ENCODE measurements at regions not wholly inside any gene's neighbourhood (a gene's known extent, or its start where the extent isn't known, plus 50 kb on each side); places are given as distances from the start of the nearest gene placed in this dataset.
"Not testable (repeated sequence)": the region's sequence is repeated elsewhere in the genome, so short reads cannot be mapped to it uniquely, and the experiment has no call there.

- Mint-ChIP-seq H3K4me1 (no peaks in the 10 kb centered on the region), H3K27ac (no peak overlapping the region)
These were observed 1029.3 kb downstream of the PCDH17 start for GRCh38 chr13:58660826-58661225.

GRCh38 chr13:58666331-58666730 is 1034.8 kb downstream of the PCDH17 start:
- peaks cover 0 to 1% of the 10 kb centered on the region in 2 donors for H3K9me3 Mint-ChIP-seq
- DNase-seq (no peak), ATAC-seq (no peak)
- no peak overlapping the region for H3K4me3 Mint-ChIP-seq
- H3K27ac Mint-ChIP-seq: no peak overlapping the region
- no peaks in the 10 kb centered on the region for H3K4me1 Mint-ChIP-seq
- H3K27me3 Mint-ChIP-seq: no peaks in the 10 kb centered on the region

More at GRCh38 chr13:58660826-58661225, 1029.3 kb downstream of the PCDH17 start:
- no peak for ATAC-seq
- DNase-seq: no peak
- no peaks in the 10 kb centered on the region for H3K27me3 Mint-ChIP-seq
- H3K9me3 Mint-ChIP-seq: peaks cover 4 to 14% of the 10 kb centered on the region in 2 donors
- H3K4me3 Mint-ChIP-seq: no peak overlapping the region

DNA sequence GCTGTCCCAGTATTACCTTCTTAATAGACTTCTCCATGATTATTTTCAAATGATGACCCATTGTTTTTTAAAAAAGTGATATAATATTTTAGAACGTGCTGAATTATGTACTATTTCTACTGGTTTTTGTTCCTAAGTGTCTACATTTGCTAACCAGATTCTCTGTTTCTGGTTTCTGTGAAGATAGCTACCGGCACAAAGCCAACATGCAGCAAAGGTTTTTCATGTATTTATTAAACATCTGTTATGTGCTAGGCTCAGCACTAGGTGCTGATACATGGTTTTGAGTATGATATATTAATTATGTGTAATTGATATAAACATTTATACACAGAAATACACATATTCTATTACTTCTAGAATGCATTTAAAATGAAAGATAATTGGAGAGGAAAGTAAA is 1035.6 kb downstream of the PCDH17 start:
- Mint-ChIP-seq H3K4me1 (no peaks in the 10 kb centered on the region), H3K27me3 (no peaks in the 10 kb centered on the region), H3K27ac (no peak overlapping the region), H3K9me3 (no peaks in the 10 kb centered on the region), H3K4me3 (no peak overlapping the region)
- DNase-seq (no peak), ATAC-seq (no peak)

GRCh38 chr13:58680115-58680514 is 1048.6 kb downstream of the PCDH17 start:
- ATAC-seq: no peak
- no peak overlapping the region for H3K4me3 Mint-ChIP-seq
- H3K27ac Mint-ChIP-seq: no peak overlapping the region
- DNase-seq: no peak
- H3K27me3 Mint-ChIP-seq: no peaks in the 10 kb centered on the region
- peaks cover 6 to 9% of the 10 kb centered on the region in 2 donors for H3K9me3 Mint-ChIP-seq
- no peaks in the 10 kb centered on the region for H3K4me1 Mint-ChIP-seq

DNA sequence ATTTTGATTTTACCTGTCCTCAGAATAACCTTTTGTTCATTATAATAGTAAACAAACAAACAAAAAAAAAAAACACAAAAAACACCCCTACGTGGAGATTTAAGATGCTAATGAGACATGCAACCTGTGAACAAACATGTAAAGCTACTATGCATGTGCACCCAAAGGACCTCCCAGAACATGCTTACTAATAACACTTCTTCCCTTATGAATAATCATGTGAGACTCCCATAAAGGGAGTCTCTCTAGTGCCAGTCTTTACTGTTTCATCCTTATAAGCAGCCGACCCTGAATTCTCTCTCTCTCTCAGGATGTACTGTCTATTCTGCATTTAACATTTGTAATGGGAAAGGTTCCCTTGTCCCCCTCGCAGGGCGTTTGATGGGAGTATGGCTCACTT is 1051.1 kb downstream of the PCDH17 start:
- ATAC-seq (no peak), DNase-seq (no peak)
- H3K4me3 Mint-ChIP-seq: no peak overlapping the region
- H3K4me1 Mint-ChIP-seq: no peaks in the 10 kb centered on the region
- H3K9me3 Mint-ChIP-seq: peaks cover 8 to 9% of the 10 kb centered on the region in 2 donors
- no peak overlapping the region for H3K27ac Mint-ChIP-seq
- H3K27me3 Mint-ChIP-seq: no peaks in the 10 kb centered on the region

DNA sequence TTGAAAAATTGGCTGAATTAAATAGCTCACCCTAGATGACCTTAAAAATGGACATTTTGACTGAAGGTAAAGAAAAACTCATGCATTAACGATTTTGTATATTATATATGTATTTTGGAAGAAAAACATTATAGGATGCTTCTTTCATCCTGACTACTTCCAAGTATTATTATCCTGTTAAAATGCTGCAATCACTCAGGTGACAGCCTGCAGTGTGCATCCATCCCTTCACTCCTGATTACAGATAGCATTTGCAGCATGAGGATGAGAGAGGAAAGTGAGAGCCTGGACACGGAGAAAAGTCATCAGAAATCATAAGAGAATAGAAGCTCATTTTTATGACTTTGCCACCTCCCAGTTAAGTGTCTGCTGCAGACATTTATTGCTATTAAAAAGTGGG is 1055.6 kb downstream of the PCDH17 start:
- ATAC-seq: no peak

DNA sequence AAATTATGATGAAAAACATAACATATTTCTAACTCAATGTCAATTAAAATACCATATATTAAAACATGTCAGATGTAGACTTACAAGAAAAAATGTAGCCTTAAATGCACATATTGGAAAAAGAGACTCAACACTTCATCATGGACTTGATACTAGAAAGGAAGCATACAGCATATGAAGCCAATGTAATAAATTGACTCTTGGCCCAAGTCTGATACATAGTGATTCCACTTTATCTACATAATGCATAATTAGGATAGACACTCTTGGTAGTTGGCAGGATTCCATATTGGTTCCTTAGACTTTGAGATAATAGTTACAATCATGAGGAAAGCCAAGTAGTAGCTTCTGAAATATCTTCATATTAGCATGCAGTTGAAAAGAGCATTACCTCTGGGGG is 1067.0 kb downstream of the PCDH17 start:
- DNase-seq: no peak
- peaks cover 9 to 10% of the 10 kb centered on the region in 2 donors for H3K9me3 Mint-ChIP-seq
- no peak overlapping the region for H3K27ac Mint-ChIP-seq
- no peaks in the 10 kb centered on the region for H3K27me3 Mint-ChIP-seq
- H3K4me1 Mint-ChIP-seq: no peaks in the 10 kb centered on the region
- no peak overlapping the region for H3K4me3 Mint-ChIP-seq
- ATAC-seq: no peak

More for the DNA sequence above, 1055.6 kb downstream of the PCDH17 start:
- Mint-ChIP-seq H3K4me1 (no peaks in the 10 kb centered on the region), H3K4me3 (no peak overlapping the region), H3K9me3 (peaks cover 6 to 9% of the 10 kb centered on the region in 2 donors), H3K27ac (no peak overlapping the region), H3K27me3 (no peaks in the 10 kb centered on the region)
- no peak for DNase-seq

DNA sequence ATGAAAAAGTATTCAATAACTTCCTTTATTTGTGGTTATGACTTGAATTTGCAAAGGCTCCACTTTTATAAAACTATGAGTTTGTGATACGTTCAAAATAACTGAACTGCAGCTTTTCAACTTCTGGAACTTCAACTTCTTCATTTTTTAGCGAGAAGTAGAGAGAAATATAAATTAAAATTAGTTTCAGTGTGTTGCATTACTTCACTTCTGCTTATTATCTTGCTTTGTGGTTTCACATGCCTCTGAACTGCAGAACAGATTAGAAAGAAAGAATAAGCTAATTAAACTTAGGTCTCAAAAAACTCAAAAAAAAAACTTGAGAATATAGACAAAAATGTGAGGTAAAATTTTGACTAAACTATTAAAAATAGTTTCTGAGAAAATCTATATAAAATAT is 1073.4 kb downstream of the PCDH17 start:
- ATAC-seq: no peak
- Mint-ChIP-seq H3K27me3 (no peaks in the 10 kb centered on the region), H3K27ac (no peak overlapping the region), H3K4me1 (no peaks in the 10 kb centered on the region), H3K9me3 (peaks cover 4 to 15% of the 10 kb centered on the region in 2 donors), H3K4me3 (no peak overlapping the region)
- no peak for DNase-seq

DNA sequence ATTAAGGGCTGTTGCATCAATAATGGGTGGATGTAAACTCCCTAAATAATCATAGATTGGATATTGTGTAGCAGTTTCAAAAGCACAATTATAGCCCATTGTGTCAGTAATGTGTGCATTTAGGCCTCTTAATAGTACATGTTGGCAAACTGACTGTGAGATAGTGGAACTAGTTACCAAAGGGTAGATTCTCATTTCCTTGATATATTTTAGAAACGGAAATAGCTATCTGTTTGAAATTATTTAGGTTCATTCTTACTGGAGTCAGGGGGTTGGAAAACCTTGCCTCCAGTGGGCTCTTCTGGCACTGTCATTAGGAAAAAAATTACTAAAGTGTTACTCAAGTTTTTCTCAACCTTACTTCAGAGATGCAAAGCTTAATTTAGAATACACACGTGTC is 1074.9 kb downstream of the PCDH17 start:
- Mint-ChIP-seq H3K4me1 (no peaks in the 10 kb centered on the region), H3K4me3 (no peak overlapping the region), H3K27me3 (no peaks in the 10 kb centered on the region), H3K9me3 (peaks cover 13 to 24% of the 10 kb centered on the region in 2 donors), H3K27ac (no peak overlapping the region)
- no peak for ATAC-seq
- DNase-seq: no peak

DNA sequence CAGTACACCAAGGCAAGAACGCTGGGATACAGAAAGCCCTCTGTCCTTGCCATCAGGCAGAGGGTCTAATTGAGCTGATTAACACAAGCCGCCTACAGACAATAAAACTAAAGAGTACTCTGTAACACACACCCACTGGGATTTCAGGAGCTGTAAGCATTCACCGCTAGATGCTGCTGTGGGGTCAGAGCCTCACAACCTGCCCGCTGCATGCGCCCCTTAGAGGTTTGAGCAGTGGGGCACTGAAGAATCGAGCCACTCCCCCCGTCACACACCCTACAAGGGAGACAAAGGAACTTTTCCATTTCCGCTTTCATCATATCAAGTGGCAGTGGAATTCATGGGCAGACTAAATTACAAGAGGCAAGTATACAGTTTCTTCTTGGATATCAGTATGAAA is 1080.6 kb downstream of the PCDH17 start:
- H3K27me3 Mint-ChIP-seq: no peaks in the 10 kb centered on the region
- ATAC-seq (no peak), DNase-seq (no peak)
- H3K4me1 Mint-ChIP-seq: no peaks in the 10 kb centered on the region
- H3K9me3 Mint-ChIP-seq: peaks cover 15 to 24% of the 10 kb centered on the region in 2 donors
- no peak overlapping the region for H3K4me3 Mint-ChIP-seq
- H3K27ac Mint-ChIP-seq: no peak overlapping the region

GRCh38 chr13:58714016-58714415 is 1082.5 kb downstream of the PCDH17 start:
- not testable (repeated sequence) for ATAC-seq, H3K4me3 Mint-ChIP-seq, DNase-seq, H3K27me3 Mint-ChIP-seq, H3K27ac Mint-ChIP-seq, H3K4me1 Mint-ChIP-seq
- peaks cover 15 to 24% of the 10 kb centered on the region in 2 donors for H3K9me3 Mint-ChIP-seq

DNA sequence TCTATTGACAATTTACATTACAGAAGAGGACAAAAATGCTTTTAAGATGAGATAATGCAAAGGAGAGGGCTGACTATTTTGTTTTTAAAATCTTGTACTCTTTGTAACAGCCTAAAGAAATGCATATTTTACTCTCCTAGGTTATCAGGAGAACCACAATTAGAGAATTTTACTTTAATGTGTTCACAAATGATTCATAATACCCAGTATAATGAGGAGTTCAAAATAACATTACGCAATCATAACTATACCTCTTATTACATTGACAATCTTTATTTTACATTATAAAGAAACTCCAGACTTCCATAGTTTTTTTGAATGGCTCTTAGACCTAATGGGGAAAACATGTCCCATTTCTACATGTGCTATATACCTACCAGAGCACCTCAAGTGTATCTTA is 1089.7 kb downstream of the PCDH17 start:
- no peak for DNase-seq
- H3K27ac Mint-ChIP-seq: no peak overlapping the region
- H3K9me3 Mint-ChIP-seq: no peaks in the 10 kb centered on the region
- no peaks in the 10 kb centered on the region for H3K4me1 Mint-ChIP-seq
- no peak overlapping the region for H3K4me3 Mint-ChIP-seq
- no peaks in the 10 kb centered on the region for H3K27me3 Mint-ChIP-seq
- ATAC-seq: no peak

DNA sequence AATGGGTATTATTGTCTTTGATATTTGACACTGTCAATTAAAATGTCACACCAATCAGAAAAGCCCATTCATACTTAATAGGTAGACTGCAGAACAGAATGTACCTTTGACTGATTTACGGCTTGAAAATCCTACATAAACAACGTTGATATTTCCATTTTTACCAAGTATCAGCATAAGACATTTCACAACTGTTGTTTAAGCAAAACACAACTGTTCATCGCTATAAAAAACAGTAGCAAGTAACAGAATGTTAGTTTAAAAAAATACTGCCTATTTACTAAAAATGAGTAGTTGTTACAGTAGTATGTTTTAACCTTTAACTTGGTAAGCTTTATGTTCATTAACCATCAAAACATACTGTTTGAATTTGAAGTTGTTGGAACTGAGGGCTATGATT is 1096.6 kb downstream of the PCDH17 start:
- no peak for DNase-seq
- Mint-ChIP-seq H3K9me3 (peaks cover 0 to 4% of the 10 kb centered on the region in 2 donors), H3K27me3 (no peaks in the 10 kb centered on the region), H3K4me1 (no peaks in the 10 kb centered on the region), H3K4me3 (no peak overlapping the region), H3K27ac (no peak overlapping the region)
- no peak for ATAC-seq

GRCh38 chr13:58729361-58729760 is 1097.8 kb downstream of the PCDH17 start:
- no peak overlapping the region for H3K27ac Mint-ChIP-seq
- DNase-seq: no peak
- H3K4me3 Mint-ChIP-seq: no peak overlapping the region
- H3K27me3 Mint-ChIP-seq: no peaks in the 10 kb centered on the region
- H3K4me1 Mint-ChIP-seq: no peaks in the 10 kb centered on the region
- peaks cover 0 to 4% of the 10 kb centered on the region in 2 donors for H3K9me3 Mint-ChIP-seq
- no peak for ATAC-seq

DNA sequence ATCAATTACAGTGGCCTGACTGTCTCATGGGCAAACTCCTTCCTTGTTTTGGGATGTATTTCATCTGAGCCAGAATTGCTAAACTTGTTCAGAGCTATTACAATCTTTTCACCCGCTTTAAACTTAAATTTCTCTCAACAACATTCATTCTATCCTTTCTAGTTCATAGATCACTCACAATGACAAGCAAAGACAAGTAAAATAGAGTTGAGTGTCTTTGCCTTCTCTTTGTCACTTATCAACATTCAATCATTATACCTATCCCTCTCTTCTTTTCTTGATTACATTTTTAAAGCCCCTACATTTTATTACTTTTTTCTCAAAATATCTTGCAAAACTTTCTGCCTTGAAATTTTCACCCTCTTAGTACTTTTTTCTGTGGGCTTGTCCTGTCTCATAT is 1113.1 kb downstream of the PCDH17 start:
- peaks cover 16 to 19% of the 10 kb centered on the region in 2 donors for H3K9me3 Mint-ChIP-seq
- no peaks in the 10 kb centered on the region for H3K4me1 Mint-ChIP-seq
- ATAC-seq: no peak
- no peak for DNase-seq
- no peaks in the 10 kb centered on the region for H3K27me3 Mint-ChIP-seq
- H3K27ac Mint-ChIP-seq: no peak overlapping the region
- H3K4me3 Mint-ChIP-seq: no peak overlapping the region

GRCh38 chr13:58767566-58767965 is 1136.0 kb downstream of the PCDH17 start:
- Mint-ChIP-seq H3K4me3 (no peak overlapping the region), H3K4me1 (no peaks in the 10 kb centered on the region), H3K9me3 (peaks cover 0 to 7% of the 10 kb centered on the region in 2 donors), H3K27me3 (no peaks in the 10 kb centered on the region), H3K27ac (no peak overlapping the region)
- DNase-seq (no peak), ATAC-seq (no peak)

GRCh38 chr13:58773280-58773859 is 1141.8 kb downstream of the PCDH17 start:
- Mint-ChIP-seq H3K9me3 (peaks cover 0 to 1% of the 10 kb centered on the region in 2 donors), H3K4me1 (no peaks in the 10 kb centered on the region), H3K27me3 (no peaks in the 10 kb centered on the region), H3K27ac (no peak overlapping the region), H3K4me3 (no peak overlapping the region)
- DNase-seq (no peak), ATAC-seq (no peak)
